Neutrophil (primary cell): ENCODE measurements at regions not wholly inside any gene's neighbourhood (a gene's known extent, or its start where the extent isn't known, plus 50 kb on each side); places are given as distances from the start of the nearest gene placed in this dataset.

ENCODE experiments used
- H3K27ac ChIP-seq: fragments of 200-600 bp; sonication (generic); 2 replicates; pipeline ENCODE4 v1.5.1; 2016; ENCODE audit warnings: mild to moderate bottlenecking, moderate library complexity
- H3K27me3 ChIP-seq: fragments of 200-600 bp; sonication (generic); 2 replicates; pipeline ENCODE4 v1.6.0; 2016; ENCODE audit warnings: mild to moderate bottlenecking
- H3K36me3 ChIP-seq: fragments of 200-600 bp; sonication (generic); 2 replicates; pipeline ENCODE4 v1.5.1; 2017
- H3K4me1 ChIP-seq, 2 experiments: fragments of 200-600 bp in 1 of 2; sonication (generic) in 1 of 2; 1 replicate in 1 of 2; 2 replicates in 1 of 2; pipeline versions ENCODE4 v1.5.1 to v1.6.1; 2013 to 2016; ENCODE audit warnings: low read depth in 1 of 2, low read length in 1 of 2, mild to moderate bottlenecking in 1 of 2, moderate library complexity in 1 of 2; ENCODE audit not compliant: control insufficient read depth in 1 of 2, insufficient read depth in 1 of 2
- H3K4me3 ChIP-seq, 2 experiments: fragments of 200-600 bp in 1 of 2; sonication (generic) in 1 of 2; 1 replicate in 1 of 2; 2 replicates in 1 of 2; pipeline ENCODE4 v1.5.1; 2013 to 2016; ENCODE audit warnings: low read depth in 1 of 2, low read length in 1 of 2, mild to moderate bottlenecking in 1 of 2, moderate library complexity in 1 of 2
- H3K9me3 ChIP-seq: fragments of 200-600 bp; sonication (generic); 2 replicates; pipeline ENCODE4 v1.5.1; 2016
- TF ChIP-seq, protein P1 (sequence below): fragments of 200-600 bp; sonication (generic); IDR thresholded peaks from 2 replicates; pipeline ENCODE4 v1.5.1; 2016; ENCODE audit warnings: antibody characterized with exemption

DNA sequence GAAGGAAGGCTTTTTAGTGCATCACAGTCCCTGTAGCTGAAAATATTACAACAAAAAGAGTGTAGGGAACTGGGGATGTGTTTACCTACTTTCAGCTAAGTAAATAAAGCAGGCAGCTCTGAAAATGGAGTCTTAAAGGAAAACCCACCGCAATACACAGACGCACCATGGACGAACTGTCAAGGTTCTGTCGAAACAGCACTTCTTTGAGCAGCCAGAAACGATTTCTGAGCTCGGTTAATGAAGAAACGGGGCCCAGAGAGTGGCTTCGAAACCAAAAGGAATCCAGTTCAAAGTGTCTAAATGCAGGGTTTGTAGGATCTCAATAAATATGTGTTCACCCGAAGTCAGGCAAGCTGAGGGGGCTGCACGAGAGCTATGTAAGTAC lies 275.4 kb upstream of the NEBL start:
- Histone ChIP-seq H3K9me3 (no peaks in the 10 kb centered on the region), H3K27me3 (peaks cover 85% of the 10 kb centered on the region), H3K36me3 (no peaks in the 10 kb centered on the region), H3K4me3 (peak overlapping the region; percentile 67 to 81), H3K4me1 (peaks cover 12 to 20% of the 10 kb centered on the region in 2 experiments), H3K27ac (no peak overlapping the region)
- TF ChIP-seq, protein P1, sequence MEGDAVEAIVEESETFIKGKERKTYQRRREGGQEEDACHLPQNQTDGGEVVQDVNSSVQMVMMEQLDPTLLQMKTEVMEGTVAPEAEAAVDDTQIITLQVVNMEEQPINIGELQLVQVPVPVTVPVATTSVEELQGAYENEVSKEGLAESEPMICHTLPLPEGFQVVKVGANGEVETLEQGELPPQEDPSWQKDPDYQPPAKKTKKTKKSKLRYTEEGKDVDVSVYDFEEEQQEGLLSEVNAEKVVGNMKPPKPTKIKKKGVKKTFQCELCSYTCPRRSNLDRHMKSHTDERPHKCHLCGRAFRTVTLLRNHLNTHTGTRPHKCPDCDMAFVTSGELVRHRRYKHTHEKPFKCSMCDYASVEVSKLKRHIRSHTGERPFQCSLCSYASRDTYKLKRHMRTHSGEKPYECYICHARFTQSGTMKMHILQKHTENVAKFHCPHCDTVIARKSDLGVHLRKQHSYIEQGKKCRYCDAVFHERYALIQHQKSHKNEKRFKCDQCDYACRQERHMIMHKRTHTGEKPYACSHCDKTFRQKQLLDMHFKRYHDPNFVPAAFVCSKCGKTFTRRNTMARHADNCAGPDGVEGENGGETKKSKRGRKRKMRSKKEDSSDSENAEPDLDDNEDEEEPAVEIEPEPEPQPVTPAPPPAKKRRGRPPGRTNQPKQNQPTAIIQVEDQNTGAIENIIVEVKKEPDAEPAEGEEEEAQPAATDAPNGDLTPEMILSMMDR, result no peak

DNA sequence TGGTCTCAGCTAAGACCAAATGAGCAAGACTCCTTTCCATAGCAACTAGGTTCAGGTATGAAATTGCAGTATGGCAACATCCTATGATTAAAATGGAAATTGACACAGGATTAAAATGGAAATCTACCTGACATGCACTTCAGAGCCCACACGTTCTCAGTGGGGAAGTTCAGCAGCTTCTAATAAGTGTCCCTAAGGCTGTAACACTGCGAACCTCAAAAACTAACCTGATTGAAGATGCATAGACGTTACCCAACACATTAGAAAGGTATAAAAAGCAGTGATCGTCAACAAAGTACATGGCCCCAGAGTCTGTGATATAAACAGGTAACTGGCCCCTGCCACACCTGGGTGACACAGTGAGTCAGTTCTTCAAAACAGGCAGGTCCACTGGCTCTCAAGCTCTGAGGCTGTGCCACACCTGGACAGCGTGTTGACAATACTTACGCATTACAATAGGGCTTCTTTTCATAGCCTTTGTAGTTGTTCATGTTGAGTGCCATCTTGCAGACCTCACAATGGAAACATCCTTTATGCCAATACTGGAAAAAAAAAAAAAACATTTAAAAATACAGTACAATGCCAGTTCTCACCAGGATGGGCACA lies 274.9 kb upstream of the NEBL start:
- TF ChIP-seq, protein P1, result no peak
- no peak overlapping the region for H3K27ac ChIP-seq
- peak overlapping the region; percentile 67 to 81 for H3K4me3 ChIP-seq
- H3K9me3 ChIP-seq, result no peaks in the 10 kb centered on the region
- H3K4me1 ChIP-seq, result peaks cover 12 to 20% of the 10 kb centered on the region in 2 experiments
- no peaks in the 10 kb centered on the region for H3K36me3 ChIP-seq
- peaks cover 80% of the 10 kb centered on the region for H3K27me3 ChIP-seq

DNA sequence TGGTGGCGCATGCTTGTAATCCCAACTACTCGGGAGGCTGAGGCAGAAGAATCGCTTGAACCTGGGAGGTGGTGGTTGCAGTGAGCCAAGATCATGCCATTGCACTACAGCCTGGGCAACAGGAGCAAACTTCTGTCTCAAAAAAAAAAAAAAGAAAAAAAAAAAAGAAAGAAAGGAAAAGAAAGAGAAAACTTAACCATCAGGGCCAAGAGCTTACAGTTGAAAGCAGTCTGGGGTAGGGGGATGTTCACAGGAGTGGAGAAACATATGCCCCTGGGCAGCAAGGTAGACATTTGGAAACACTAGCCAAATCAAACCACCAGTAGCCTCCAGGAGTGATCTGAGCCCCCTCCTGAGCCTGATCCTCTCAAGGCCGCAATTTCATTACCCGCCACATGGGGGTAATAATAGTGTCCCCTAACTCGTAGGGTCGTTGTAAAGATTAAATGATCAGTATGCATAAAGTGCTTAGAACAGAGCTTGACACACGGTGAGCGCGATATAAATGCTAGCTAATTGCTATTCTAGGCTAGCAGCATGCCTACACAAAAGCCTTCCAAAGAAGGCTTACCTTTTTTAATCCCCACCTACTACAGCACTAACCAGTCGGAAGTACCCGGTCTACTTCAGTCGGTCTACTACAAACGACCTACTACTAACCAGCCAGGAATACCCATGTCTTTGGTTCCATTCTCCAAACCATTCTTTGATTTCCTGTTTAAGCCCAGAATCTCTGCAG lies 274.3 kb upstream of the NEBL start:
- Histone ChIP-seq H3K9me3 (no peaks in the 10 kb centered on the region), H3K36me3 (no peaks in the 10 kb centered on the region), H3K4me1 (peaks cover 12 to 20% of the 10 kb centered on the region in 2 experiments), H3K27me3 (peaks cover 73% of the 10 kb centered on the region), H3K4me3 (no peak overlapping the region), H3K27ac (no peak overlapping the region)
- TF ChIP-seq, protein P1, result no peak

DNA sequence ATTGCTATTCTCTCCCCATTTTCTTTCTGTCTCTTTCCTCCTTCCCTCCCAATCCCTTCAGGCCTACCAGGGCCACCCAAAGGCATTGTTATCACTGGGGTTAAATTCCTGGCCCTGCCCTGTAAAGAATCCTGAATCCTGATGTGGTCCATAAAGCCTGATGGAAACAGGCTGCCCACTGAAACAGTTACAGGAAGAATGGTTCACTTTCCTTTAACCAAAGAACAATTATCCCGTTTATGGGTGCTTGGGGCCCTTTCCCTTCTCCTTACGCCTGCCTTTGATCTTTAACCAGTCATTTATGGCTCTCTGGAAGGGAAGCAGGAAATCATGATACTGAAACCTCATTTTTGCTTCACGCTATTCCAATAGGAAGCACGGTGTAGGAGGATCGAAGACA lies 273.1 kb upstream of the NEBL start:
- Histone ChIP-seq H3K9me3 (no peaks in the 10 kb centered on the region), H3K4me3 (no peak overlapping the region), H3K27ac (no peak overlapping the region), H3K36me3 (no peaks in the 10 kb centered on the region), H3K27me3 (peaks cover 65% of the 10 kb centered on the region), H3K4me1 (peaks cover 12 to 17% of the 10 kb centered on the region in 2 experiments)
- TF ChIP-seq, protein P1, result no peak

DNA sequence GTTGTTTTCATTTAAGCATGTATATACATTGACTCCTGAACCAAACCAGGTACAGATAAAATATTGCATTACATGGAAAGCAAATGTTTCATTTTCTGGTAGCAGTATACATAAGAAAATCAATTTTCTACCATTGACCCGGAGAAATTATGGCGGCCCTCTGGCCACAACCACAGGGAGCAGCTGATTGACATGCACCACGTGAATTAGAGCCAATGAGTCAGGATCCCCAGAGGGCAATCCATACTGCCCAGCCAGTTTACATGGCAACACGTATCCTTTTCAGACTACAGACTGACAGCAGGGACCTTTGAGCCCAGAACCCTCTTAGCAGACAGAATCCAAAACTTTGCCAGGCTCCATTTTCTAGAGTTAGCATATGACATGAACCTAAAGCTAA lies 272.2 kb upstream of the NEBL start:
- Histone ChIP-seq H3K4me1 (peaks cover 9 to 10% of the 10 kb centered on the region in 2 experiments), H3K36me3 (no peaks in the 10 kb centered on the region), H3K9me3 (no peaks in the 10 kb centered on the region), H3K27me3 (peaks cover 56% of the 10 kb centered on the region), H3K27ac (no peak overlapping the region), H3K4me3 (no peak overlapping the region)
- TF ChIP-seq, protein P1, result no peak
